ENCODE measurements at regions not wholly inside any gene's neighbourhood (a gene's known extent, or its start where the extent isn't known, plus 50 kb on each side); places are given as distances from the start of the nearest gene placed in this dataset.
A peak's percentile ranks its signal among the peaks of the same experiment; 100 is the strongest.

DNA sequence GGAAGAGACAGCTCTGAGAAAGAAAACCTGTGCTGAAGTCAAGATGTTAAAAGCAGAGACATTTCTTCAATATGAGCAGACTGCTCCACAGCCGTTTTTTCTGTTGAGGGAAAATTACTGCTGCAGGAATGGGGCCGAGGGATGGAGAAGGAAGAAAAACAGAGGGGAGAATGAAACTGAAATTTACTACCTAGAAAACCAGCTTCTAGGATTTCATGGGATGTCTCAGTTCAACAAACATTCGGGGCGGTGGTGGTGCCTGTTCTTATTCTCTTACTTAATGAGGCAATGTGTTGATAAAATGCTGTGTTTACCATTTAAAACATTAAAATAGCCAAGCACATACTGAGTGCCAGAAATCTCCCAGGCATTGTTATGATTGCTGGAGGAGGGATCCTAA lies 557.1 kb upstream of the MEX3C start:
- Histone ChIP-seq H3K4me1 (ENCODE audit: low read length) (peaks cover 27% of the 10 kb centered on the region), H3K79me2 (ENCODE audit: low read length) (no peaks in the 10 kb centered on the region), H3K27me3 (ENCODE audit: low read depth, low read length) (no peaks in the 10 kb centered on the region), H3K36me3 (replicated peaks; ENCODE audit: low read depth, low read length) (no peaks in the 10 kb centered on the region), H3K27ac (ENCODE audit: low read length) (no peak overlapping the region), H3K4me3 (ENCODE audit: low read length) (no peak overlapping the region), H2AFZ (ENCODE audit: low read depth, low read length) (no peak overlapping the region), H3K9ac (ENCODE audit: low read length) (no peak overlapping the region), H3K4me2 (ENCODE audit: low read length) (no peak overlapping the region), H4K20me1 (ENCODE audit: insufficient read depth, low read length) (no peaks in the 10 kb centered on the region), H3K9me3 (ENCODE audit: insufficient read depth, low read length) (no peaks in the 10 kb centered on the region)
- TF ChIP-seq, protein P1, sequence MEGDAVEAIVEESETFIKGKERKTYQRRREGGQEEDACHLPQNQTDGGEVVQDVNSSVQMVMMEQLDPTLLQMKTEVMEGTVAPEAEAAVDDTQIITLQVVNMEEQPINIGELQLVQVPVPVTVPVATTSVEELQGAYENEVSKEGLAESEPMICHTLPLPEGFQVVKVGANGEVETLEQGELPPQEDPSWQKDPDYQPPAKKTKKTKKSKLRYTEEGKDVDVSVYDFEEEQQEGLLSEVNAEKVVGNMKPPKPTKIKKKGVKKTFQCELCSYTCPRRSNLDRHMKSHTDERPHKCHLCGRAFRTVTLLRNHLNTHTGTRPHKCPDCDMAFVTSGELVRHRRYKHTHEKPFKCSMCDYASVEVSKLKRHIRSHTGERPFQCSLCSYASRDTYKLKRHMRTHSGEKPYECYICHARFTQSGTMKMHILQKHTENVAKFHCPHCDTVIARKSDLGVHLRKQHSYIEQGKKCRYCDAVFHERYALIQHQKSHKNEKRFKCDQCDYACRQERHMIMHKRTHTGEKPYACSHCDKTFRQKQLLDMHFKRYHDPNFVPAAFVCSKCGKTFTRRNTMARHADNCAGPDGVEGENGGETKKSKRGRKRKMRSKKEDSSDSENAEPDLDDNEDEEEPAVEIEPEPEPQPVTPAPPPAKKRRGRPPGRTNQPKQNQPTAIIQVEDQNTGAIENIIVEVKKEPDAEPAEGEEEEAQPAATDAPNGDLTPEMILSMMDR (IDR thresholded peaks at IDR 0.05; ENCODE audit: low read depth, low read length), result no peak

DNA sequence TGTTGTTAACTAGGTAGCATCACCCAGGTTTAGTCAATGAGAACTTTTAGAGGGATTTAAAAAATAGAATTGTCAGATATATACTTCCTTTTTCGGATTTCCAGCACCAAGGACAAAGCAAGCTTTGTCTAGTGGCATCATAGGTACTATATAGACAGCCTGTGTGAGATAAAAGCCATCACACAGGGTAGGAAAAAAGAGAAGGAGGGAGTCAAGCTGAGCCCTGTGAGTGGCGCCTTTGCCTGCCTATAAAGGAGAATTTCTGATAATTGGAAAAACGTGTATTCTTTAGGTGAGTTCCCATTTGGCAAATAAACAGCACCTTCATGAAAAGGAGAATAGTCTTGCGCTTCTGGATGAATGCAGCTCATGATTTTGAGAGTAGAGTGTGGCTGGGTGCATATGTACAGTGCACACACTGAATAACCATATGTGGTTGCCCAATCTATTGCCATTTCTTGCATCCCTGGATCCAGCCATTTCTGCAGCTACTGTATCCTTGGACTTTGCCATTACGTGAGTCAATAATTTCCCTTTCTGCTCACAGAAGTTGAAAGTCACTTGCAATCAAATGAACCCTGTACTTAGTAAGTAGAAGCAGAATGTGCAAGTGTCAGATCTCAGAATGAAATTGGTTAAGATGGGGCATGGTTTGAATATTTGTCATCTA lies 559.9 kb upstream of the MEX3C start:
- H2AFZ ChIP-seq (ENCODE audit: low read depth, low read length), result no peak overlapping the region

DNA sequence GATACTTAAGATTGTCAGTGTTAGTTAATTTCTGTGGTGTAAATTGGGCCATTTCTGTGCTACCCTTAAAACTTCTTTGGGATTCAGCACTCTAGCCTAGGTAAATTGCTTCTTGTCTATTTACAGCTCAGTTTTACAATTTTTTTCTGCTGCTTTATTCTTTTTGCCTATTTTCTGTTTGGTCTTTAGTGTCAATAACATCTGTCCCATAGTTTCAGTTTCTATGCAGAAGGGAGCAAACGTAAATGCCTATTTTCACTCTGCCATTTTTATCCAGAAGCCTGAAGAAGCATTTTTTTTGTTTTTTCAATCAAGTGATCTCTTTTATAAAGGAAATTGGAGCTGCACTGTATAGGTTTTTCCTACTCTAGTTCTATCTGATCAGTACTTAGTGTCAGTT lies 564.9 kb upstream of the MEX3C start:
- H4K20me1 ChIP-seq (ENCODE audit: insufficient read depth, low read length), result no peaks in the 10 kb centered on the region
- no peaks in the 10 kb centered on the region for H3K79me2 ChIP-seq (ENCODE audit: low read length)
- H3K27ac ChIP-seq (ENCODE audit: low read length), result no peak overlapping the region
- no peak overlapping the region for H3K4me3 ChIP-seq (ENCODE audit: low read length)
- H3K4me1 ChIP-seq (ENCODE audit: low read length), result peaks cover 31% of the 10 kb centered on the region
- H2AFZ ChIP-seq (ENCODE audit: low read depth, low read length), result peak overlapping the region; percentile 48
- no peak for TF ChIP-seq EZH2phosphoT487 (IDR thresholded peaks at IDR 0.05; ENCODE audit: low read depth)
- TF ChIP-seq, protein P1 (IDR thresholded peaks at IDR 0.05; ENCODE audit: low read depth, low read length), result no peak
- no peak overlapping the region for H3K9ac ChIP-seq (ENCODE audit: low read length)
- peaks cover 3% of the 10 kb centered on the region for H3K36me3 ChIP-seq (replicated peaks; ENCODE audit: low read depth, low read length)
- peak overlapping the region; percentile 15 for H3K4me2 ChIP-seq (ENCODE audit: low read length)
- no peaks in the 10 kb centered on the region for H3K27me3 ChIP-seq (ENCODE audit: low read depth, low read length)
- H3K9me3 ChIP-seq (ENCODE audit: insufficient read depth, low read length), result no peaks in the 10 kb centered on the region

More for the DNA sequence above, 559.9 kb upstream of the MEX3C start:
- Histone ChIP-seq H3K4me3 (ENCODE audit: low read length) (no peak overlapping the region), H3K4me1 (ENCODE audit: low read length) (peaks cover 21% of the 10 kb centered on the region), H4K20me1 (ENCODE audit: insufficient read depth, low read length) (no peaks in the 10 kb centered on the region), H3K79me2 (ENCODE audit: low read length) (no peaks in the 10 kb centered on the region), H3K36me3 (replicated peaks; ENCODE audit: low read depth, low read length) (no peaks in the 10 kb centered on the region), H3K27ac (ENCODE audit: low read length) (no peak overlapping the region), H3K9me3 (ENCODE audit: insufficient read depth, low read length) (no peaks in the 10 kb centered on the region), H3K9ac (ENCODE audit: low read length) (no peak overlapping the region), H3K4me2 (ENCODE audit: low read length) (no peak overlapping the region), H3K27me3 (ENCODE audit: low read depth, low read length) (no peaks in the 10 kb centered on the region)
- TF ChIP-seq EZH2phosphoT487 (IDR thresholded peaks at IDR 0.05; ENCODE audit: low read depth), result no peak

DNA sequence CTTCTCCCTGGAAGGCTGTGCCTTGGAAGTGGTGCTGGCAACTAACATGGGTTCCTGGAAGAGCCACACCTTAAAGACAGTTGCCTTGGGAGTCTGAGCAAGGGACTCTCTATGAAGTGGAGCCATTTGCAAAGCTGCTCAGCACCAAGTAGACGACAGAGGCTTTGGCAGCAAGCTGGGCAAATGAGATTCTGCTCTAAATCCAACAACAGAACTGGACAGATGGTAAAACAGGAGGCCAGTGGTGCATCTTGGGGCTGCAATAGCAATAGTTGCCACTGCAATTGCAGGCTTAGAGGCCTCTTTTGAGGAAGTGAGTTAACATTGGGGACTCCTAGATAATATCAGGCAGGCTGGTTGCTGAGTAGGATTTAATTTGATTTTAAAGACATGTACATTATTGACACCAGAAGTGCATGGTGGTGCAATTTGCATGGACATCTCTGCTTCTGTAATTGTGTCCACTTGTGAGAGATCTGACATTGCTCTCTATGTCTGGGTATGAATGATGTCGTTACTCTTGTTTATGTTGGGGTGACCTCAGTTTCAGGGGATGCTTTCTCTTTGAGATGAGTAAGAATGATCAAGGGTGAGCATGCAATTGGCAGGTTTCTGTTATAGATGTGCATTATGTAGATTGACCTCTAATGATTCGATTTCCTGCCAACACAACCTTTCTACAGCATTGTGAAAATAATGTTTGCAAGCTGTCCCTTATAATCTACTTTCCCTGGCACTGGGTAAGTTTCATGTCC lies 568.3 kb upstream of the MEX3C start:
- Histone ChIP-seq H3K36me3 (replicated peaks; ENCODE audit: low read depth, low read length) (peaks cover 3% of the 10 kb centered on the region), H3K4me2 (ENCODE audit: low read length) (no peak overlapping the region), H3K27me3 (ENCODE audit: low read depth, low read length) (no peaks in the 10 kb centered on the region), H3K9ac (ENCODE audit: low read length) (no peak overlapping the region), H2AFZ (ENCODE audit: low read depth, low read length) (no peak overlapping the region), H3K4me3 (ENCODE audit: low read length) (no peak overlapping the region), H4K20me1 (ENCODE audit: insufficient read depth, low read length) (no peaks in the 10 kb centered on the region), H3K79me2 (ENCODE audit: low read length) (no peaks in the 10 kb centered on the region), H3K9me3 (ENCODE audit: insufficient read depth, low read length) (no peaks in the 10 kb centered on the region), H3K4me1 (ENCODE audit: low read length) (peaks cover 37% of the 10 kb centered on the region), H3K27ac (ENCODE audit: low read length) (no peak overlapping the region)
- TF ChIP-seq, protein P1 (IDR thresholded peaks at IDR 0.05; ENCODE audit: low read depth, low read length), result no peak
- no peak for TF ChIP-seq EZH2phosphoT487 (IDR thresholded peaks at IDR 0.05; ENCODE audit: low read depth)
